WI38 (cell line): ENCODE measurements at regions not wholly inside any gene's neighbourhood (a gene's known extent, or its start where the extent isn't known, plus 50 kb on each side); places are given as distances from the start of the nearest gene placed in this dataset.

ENCODE experiments used
- H3K4me3 ChIP-seq: 2 replicates; pipeline ENCODE4 v1.5.1; 2011; ENCODE audit warnings: low read depth, mild to moderate bottlenecking, control low read depth, low read length
- TF ChIP-seq, protein P1 (sequence below): IDR thresholded peaks from 2 replicates; pipeline ENCODE4 v1.5.1; 2012; ENCODE audit warnings: low read depth, mild to moderate bottlenecking, control low read depth, low read length

DNA sequence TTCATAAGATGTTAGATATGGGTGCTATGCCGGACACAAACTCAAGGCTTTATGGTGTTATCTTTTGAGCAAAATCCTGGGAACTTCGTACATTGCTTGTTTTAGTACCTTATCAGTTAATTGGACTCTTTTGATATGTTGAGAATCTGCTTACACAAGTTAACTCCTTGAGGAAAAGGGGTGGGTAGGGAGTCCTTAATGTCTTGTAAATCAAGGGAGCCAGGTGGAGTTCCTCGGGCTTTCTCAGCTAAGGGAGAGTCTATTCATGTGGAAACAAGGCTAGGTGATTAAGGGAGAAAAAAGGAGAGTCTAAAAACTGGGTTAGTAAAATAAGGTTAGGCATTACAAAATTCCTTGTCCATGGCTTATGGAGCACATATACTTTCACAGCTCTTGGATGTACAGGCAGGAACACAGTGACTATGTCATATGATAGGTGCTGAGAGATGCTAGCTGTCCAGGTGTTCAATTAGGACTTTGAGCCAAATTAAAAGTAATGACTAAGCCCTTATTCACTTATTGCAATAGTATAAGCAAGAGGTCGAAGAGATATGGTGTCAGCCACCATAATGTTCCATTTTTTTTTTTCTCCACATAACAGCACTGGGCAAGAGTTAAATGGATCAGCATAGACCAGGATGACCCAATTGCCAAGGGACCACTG, 59.5 kb upstream of the DYNAP start:
- no peak overlapping the region for H3K4me3 ChIP-seq

DNA sequence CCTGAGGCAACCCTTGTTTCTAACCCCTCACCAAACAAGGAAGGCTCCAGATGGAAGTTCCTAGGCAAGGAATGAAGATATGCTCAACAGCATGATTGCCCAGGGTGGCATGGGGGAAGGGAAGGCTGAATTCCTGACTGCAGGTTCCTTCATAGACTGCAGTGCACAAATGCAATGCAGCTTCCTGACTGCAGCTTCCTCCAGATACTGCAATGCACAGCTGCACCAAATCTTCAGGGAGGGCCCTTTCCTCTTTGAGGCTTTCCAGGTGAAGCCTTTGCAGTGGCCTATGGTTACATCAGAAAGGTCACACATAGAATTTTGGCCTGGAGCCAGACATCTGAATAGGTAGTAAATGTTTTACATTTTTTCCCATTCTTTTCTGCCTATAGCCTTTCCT, 58.8 kb upstream of the DYNAP start:
- H3K4me3 ChIP-seq: no peak overlapping the region
- TF ChIP-seq, protein P1, sequence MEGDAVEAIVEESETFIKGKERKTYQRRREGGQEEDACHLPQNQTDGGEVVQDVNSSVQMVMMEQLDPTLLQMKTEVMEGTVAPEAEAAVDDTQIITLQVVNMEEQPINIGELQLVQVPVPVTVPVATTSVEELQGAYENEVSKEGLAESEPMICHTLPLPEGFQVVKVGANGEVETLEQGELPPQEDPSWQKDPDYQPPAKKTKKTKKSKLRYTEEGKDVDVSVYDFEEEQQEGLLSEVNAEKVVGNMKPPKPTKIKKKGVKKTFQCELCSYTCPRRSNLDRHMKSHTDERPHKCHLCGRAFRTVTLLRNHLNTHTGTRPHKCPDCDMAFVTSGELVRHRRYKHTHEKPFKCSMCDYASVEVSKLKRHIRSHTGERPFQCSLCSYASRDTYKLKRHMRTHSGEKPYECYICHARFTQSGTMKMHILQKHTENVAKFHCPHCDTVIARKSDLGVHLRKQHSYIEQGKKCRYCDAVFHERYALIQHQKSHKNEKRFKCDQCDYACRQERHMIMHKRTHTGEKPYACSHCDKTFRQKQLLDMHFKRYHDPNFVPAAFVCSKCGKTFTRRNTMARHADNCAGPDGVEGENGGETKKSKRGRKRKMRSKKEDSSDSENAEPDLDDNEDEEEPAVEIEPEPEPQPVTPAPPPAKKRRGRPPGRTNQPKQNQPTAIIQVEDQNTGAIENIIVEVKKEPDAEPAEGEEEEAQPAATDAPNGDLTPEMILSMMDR: no peak

More for the DNA sequence above, 59.5 kb upstream of the DYNAP start:
- TF ChIP-seq, protein P1: no peak

DNA sequence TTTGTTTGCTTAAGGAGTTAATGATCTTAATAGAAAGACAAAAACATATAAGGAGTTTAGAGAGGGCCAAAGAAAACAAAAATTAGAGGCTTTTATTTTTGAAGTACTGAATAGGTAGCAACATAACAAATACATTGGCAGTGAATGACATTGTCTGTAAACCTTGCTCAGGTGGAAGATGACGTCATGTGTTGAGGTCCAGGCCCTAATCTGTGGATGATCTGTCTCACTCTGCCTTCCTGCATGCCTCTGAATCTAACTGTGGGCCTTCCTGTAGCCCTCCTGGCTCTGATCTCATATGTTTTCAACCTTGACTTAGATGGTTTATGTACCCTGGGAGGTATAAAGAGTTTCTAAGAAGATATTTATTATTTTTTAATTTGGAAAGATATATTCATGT, 58.1 kb upstream of the DYNAP start:
- TF ChIP-seq, protein P1: no peak
- H3K4me3 ChIP-seq: no peak overlapping the region
